GM18868 (cell line): ENCODE measurements at regions not wholly inside any gene's neighbourhood (a gene's known extent, or its start where the extent isn't known, plus 50 kb on each side); places are given as distances from the start of the nearest gene placed in this dataset.
A peak's percentile ranks its signal among the peaks of the same experiment; 100 is the strongest.
"Not testable (repeated sequence)": the region's sequence is repeated elsewhere in the genome, so short reads cannot be mapped to it uniquely, and the experiment has no call there.

Experiments
- ATAC-seq: cut with Tn5 transposase; IDR thresholded peaks from one replicate; pipeline ENCODE4 v1.9.1; 2021; ENCODE audit warnings: mild to moderate bottlenecking, moderate library complexity; ENCODE audit not compliant: unreplicated experiment

DNA sequence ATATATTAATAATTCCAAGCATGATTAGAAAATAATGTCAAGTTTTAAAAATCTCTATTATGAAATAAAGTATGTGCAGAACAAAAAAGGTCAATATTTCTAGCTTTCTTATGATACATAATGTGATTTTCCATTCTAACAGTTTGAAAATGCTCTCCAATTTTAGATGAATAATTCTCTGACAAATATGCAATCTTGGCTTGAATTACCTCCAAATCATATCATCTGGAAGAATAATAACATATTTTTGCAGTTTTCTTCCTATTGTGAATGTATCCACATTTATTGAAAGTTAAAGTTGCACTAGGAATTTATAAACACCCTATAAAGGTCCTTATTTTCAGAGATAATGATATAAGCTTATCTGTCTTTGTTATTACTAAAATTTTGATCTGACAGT lies 548.5 kb upstream of the SLC10A2 start:
- ATAC-seq = no peak

DNA sequence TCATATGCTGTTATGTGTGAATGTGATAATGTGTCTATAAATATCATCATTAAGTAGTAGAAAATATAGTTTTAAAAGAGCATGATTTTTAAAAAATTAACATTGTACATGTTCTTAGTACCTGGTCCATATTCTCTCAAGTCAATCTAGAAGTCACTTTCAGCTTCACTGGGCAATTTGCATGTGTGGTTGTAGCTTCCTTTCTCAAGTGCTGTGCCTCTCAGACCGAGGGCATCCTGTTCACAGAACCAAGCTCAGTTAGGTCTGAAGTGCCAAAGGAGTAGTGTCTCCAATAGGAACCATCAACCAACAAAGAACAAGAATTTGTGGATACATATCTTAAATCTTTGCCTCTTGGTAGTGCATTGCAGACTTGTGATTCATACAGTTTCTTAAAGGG lies 541.8 kb upstream of the SLC10A2 start:
- ATAC-seq = peak; percentile 66

DNA sequence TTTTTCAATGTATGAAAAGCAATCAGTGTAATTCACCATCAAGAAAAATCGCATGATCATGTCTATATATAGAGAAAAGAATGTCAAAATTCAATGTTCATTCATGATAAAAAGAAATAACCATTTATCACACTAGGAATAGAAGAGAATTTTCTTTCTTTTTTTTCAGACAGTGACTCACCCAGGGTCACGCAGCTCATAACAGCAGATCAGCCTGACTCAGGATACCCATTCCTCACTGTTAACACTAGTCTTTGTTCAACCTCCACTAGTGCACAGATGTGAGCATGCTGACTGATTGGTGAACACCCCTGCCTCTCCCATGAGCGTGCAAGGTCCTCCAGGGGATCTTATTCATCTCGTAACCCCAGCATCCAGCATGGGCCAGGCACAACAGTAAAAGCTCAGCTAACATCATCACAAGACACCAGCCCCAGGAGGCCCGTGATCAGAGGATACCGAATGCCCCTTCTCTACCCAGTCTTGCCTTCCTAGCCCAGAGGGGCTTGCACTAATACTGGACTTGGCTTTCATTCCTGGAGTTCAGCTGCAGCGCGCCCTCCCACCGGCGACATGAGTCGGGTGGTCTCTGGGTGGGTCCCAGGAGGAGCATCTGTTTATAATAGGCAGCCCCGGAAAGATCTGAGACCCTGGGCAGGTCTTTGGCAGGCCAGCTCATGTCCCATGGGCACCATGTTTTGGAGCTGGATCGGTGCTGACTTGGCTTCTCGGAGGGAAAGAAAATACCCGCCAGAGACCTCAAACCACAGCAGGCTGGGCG lies 539.5 kb upstream of the SLC10A2 start:
- ATAC-seq = no peak

DNA sequence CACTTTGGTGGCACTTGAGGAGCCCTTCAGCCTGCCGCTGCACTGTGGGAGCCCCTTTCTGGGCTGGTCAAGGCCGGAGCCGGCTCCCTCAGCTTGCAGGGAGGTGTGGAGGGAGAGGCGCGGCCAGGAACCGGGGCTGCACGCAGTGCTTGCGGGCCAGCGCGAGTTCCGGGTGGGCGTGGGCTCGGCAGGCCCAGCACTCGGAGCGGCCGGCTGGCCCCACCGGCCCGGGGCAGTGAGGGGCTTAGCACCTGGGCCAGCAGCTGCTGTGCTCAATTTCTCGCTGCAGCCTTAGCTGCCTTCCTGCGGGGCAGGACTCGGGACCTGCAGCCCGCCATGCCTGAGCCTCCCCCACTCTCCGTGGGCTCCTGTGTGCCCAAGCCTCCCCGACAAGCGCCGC lies 533.7 kb upstream of the SLC10A2 start:
- not testable (repeated sequence) for ATAC-seq

DNA sequence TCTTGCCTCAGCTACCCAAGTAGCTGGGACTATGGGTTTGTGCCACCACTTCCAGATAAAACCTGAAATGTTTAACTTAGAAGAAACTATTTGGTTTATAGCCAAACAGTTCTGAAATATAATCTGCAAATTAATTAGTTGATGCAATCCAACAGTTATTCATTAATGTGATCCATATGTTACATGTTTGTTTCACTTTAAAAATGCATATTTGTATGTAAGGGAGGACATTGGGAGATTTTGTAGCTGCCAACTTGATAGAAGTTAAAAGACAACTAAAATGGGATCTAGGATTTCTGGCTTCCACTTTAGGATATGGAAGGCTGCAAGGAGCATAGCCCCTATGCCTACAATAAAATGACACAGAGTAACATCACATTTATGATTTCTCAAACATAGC lies 532.5 kb upstream of the SLC10A2 start:
- no peak for ATAC-seq

DNA sequence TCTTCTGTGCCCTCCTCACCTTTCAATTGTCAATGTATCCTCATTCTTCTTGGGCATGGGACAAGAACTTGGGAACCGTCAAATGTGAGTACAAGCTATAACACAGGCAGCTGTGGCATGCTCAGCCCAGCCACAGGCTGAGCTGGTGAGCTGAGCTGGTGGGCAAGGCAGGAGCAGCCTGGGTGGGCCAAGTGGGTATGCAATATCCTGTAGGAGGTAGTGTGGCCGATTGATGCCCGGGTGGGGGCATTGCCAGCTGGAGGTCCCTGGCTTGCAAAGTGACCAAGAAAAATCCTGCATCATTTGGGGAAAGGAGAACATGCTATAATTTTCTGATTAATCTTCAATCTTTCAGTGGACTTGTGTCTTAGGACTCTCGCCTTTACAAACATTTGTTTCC lies 507.2 kb upstream of the SLC10A2 start:
- no peak for ATAC-seq

DNA sequence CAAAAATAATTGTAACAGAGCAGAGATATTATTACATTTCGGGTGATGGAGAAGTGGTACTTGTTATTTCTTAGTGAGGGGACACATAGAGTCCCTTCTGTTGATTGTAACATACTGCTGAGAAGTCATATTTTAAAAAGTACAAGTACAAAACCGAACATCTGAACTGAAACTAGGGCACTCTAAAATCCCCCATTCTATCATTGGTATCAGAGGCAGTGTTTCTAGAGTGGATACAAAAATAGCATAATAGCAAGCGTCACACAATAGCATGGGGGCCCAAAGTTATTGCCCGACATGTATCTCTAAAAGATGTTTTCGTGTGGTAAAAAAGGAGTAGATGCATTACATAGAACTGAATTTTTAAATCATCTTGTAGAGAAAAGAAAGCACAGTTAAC lies 502.1 kb upstream of the SLC10A2 start:
- ATAC-seq = peak; percentile 75

DNA sequence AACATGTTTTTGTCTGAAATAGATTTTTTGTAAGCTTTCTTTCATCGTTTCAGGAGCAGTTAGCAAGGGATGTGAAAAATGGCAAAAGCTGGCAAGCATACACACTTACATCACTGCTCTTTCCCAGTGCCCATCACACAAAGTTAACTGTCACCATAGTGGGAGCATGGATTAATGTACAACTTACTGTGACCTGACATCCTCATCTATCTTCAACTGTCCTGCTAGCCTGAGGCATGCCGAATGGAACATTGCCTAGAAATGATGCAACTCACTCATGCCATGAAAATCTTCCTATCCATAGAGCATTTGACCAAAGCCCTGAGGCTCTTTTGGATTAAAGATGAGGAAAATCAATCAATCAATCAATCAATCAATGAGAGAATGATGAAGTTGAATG lies 491.7 kb upstream of the SLC10A2 start:
- no peak for ATAC-seq

DNA sequence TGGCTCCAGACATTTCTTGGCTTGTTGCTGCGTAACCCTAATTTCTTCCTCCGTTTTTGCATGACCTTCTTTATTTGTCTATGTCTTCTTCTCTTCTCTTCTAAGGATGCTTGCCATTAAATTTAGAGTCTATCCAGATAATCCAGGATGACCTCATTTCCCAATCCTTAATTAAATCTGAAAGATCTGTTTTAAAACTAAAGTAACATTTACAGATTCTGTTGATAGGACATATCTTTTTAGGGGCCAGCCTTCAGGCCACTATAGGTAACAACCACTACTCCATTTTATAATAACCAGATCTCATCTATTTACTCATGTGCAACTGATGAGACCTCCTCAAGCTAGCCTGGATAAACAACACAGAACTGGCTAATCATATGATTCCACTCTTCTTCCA lies 490.5 kb upstream of the SLC10A2 start:
- ATAC-seq = no peak

DNA sequence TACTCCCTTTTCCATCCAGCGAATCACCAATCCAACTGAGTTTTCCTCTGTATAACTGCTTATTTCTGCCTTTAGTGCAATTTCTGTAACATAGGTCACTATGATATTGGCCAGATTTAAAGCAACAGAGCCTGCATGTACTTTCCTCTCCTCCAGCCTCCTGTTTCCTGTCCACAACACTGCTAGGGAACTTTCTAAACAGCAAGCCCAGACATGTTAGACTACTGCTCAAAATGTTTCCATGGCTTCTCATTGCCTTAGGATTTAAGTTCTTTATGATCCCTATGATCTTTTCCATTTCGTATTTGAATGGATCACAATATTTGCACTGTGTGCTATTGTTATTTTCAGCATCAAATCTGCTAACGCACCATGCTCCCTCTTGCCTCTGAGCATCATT lies 481.7 kb upstream of the SLC10A2 start:
- no peak for ATAC-seq

DNA sequence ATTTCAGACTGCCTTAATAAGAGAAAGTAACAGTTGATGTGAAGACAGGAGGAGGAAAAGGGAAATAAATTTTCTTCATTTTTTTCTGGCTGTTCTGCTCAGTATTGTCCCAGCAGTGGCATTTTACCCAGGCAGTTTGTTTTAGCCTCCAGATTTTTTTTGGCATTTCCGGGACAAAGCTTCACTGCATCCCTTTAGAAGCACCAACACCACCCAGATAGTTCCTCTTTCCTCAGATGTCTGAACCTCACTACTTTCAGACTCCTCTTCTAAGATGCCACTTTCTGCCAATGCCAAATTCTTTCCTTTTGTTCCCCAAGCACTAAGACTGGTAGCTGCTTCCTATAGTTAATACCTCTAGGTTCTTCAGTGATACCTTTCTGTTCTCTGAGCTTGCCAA lies 480.1 kb upstream of the SLC10A2 start:
- no peak for ATAC-seq

DNA sequence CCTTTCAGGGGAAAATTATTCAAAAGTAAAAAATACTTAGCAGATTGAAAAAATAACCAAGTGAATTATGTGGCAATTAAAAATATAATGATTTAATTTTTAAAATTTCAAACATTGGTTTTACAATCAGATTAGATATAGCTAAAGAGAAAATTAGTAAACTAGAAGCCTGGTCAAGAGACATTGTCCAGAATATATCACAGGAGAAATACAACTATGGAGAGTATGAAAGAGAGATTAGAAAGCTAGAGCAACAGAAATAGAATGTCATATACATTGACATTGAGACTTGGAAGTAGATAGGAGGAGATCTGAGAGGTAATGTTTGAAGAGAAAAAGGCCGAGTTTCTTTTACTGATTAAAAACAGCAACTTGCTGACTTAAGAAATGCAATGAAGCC lies 476.4 kb upstream of the SLC10A2 start:
- no peak for ATAC-seq

DNA sequence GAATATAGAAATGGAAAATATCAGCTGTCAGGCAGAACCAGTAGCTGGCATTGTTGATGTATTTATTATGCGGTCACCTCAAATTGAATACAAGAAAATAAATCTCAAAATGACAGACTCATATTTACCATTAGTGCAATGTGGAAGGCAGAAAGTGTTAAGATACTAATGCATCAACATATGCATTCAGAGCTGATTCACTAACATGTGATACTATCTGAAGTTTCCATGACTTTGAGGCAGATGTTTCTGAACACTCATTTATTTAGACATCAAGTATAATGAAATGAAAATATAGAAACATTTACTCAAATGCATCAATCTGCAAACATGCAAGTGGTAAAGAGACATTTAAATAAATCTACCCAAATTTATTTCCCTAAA lies 474.2 kb upstream of the SLC10A2 start:
- no peak for ATAC-seq

DNA sequence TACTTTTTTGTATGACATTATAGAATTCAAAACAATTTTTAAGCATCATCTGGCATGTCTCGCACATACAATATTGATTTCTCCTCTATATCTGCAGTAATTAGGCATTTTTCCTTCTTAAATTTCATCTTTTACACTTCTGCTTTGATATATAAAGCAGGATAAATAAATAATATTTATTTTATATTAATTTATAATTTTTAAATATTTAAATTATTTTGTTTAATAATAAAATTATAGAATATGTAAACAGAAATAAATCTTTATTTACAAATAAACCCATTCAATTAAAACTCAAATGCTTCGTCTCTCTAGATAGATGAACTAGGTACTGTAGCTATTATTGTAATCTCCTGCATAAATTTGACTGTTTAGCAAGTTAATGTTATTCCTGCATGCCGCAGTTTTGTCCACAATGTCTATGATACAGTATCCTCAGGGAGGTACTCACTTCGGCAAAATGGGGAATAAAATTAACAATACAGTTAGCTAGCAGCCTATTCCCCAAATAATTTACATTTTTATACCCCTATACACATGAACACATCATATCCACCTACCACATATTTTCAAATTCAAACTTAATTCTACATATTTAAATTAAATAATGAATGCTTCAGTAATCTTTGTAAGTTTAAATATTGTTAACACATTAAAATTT lies 473.6 kb upstream of the SLC10A2 start:
- no peak for ATAC-seq

DNA sequence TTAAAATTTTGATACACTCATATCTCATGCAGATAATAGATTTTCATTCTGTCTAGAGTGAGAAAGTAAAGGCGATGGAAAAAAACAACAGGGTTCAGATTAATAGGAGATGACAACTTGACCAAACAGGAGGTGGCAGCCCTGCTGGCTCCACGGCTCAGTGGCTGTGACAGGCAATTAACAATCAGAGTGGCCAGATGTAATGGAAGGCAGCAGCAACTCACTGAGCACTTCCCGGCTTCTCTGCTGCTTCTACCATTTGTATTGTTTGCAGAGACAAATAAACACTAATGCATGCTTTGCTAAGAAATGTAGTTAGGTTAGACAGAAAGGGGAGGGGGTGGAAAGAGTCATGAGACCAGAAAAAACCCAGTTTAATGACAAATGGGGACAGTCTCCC lies 473.0 kb upstream of the SLC10A2 start:
- no peak for ATAC-seq

DNA sequence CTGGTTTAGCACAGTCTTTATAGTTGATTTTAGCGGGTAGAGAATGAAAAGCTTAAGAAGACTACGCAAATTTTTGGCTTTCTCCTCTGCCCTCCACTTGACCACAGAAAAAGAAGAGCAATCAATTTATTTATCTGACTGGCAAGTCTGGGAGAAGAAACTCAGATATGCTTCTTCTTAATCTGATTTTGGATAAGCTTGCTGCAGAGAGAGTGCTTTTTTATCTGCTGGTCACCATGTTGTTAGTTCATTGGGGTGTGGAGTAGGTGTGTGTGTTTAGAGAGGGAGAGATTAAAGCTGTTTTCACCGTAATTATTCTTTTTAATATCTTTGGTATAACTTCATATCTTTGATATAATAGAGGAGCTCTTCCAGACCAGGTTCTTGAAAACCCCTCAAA lies 471.4 kb upstream of the SLC10A2 start:
- ATAC-seq = no peak

DNA sequence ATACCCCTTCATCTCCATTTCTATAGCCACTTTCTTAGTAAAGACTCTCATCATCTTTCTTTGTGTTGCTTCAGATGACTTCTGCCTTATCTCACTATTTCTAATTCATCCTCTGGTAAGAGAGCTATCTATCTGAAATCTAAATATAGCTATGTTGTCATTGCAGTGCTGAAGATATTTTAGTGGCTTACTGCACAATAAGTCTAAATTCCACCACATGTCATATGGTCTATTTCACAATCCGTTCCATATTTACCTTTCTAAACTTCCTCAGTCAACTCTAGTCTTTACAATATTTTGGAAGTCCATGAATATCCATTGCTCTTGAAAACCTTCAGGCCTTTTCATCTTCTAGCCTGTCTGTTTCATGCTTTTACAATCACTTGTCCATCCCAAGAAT lies 465.1 kb upstream of the SLC10A2 start:
- ATAC-seq = no peak

DNA sequence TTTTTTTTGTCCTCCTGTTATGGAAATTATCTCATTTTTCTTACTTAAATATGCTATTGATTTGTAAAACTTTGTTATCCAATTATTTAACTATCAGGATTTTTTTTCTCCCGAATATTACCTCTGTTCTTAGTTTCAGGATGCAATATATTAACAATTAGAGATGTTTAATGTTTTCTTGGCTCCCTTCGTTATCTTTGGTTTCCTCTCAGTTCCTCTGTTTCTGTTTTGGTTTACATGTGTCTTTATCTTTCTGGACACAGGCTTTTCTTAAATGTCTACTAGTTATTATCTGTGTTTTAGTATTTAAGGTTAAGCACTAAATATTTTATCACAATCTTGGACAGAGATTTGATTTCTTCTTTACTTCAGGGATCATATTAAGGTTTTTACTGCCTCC lies 462.2 kb upstream of the SLC10A2 start:
- no peak for ATAC-seq

DNA sequence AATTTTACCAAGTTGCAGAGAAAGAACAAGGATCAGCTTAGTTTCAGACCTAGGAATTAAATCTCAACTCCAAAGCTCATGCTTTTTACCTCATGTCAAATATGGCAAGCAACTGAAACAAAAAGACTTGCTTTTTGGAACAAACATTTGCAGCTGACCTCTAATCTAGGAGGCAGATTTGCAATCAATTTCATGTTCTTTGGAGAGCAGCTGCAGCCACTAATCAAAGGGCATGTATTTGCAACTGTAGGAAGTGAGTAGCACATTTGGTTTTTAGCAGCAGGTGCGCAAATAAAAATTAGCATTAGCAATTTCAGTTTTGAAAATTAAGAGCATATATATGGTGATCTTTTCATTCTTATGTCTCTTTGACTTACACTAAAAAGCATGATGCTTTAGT lies 459.3 kb upstream of the SLC10A2 start:
- no peak for ATAC-seq

DNA sequence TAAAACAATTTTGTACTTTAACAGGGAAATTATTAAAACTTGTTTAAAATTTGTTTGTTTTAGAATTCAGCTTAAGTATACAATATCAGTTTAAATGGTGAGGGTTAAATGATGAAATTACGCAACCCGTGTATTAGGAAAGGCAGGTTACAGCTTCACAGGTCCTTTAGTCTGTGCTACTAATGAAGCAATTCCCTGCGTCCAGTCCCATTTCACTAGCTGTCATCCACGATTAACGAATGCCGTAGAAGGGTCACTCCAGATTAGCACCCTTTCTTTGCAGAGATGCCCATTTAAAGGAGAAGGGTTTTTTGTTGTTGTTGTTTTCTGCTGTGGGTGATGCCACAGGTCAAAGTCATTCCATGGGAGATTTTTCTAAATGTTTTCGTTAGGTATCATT lies 457.6 kb upstream of the SLC10A2 start:
- ATAC-seq = no peak

DNA sequence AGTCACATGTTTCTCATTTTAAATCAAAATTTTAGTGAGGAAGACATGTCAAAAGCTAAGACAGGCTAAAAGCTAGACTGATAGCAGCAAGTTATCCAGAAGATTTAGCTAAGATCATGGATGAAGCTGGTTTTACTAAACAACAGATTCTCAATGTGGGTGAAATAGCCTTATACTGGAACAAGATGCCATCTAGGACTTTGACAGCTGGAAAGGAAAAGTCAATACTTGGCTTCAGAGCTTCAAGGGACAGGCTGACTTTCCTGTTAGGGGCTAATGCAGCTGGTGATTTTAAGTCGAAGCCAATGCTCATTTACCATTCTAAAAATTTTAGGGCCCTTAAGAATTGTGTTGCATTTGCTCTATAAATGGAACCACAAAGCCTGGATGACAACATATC lies 455.3 kb upstream of the SLC10A2 start:
- no peak for ATAC-seq

DNA sequence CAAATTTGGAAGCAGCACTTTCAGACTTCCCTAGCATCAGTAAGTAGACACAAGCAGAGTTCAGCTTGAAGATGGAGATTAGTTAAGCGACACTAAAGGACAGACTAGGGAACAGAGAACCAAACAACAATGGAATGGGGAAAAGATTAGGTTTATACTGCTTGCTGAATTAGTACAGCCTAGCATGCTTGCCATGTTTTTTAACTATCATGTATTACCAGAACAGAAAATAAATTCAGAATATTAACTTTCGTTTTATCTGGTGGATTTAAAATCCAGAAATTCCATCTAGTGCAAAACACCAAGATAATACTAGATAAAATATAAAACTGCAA lies 451.5 kb upstream of the SLC10A2 start:
- ATAC-seq = no peak
